ENCODE measurements at regions not wholly inside any gene's neighbourhood (a gene's known extent, or its start where the extent isn't known, plus 50 kb on each side); places are given as distances from the start of the nearest gene placed in this dataset.

- TF ChIP-seq EZH2 (IDR thresholded peaks at IDR 0.05; ENCODE audit: low read depth, unreplicated experiment) (no peak), POLR2AphosphoS5 (IDR thresholded peaks at IDR 0.05; ENCODE audit: low read depth) (no peak), EZH2phosphoT487 (IDR thresholded peaks at IDR 0.05; ENCODE audit: unreplicated experiment) (no peak)
- TF ChIP-seq, protein P1, sequence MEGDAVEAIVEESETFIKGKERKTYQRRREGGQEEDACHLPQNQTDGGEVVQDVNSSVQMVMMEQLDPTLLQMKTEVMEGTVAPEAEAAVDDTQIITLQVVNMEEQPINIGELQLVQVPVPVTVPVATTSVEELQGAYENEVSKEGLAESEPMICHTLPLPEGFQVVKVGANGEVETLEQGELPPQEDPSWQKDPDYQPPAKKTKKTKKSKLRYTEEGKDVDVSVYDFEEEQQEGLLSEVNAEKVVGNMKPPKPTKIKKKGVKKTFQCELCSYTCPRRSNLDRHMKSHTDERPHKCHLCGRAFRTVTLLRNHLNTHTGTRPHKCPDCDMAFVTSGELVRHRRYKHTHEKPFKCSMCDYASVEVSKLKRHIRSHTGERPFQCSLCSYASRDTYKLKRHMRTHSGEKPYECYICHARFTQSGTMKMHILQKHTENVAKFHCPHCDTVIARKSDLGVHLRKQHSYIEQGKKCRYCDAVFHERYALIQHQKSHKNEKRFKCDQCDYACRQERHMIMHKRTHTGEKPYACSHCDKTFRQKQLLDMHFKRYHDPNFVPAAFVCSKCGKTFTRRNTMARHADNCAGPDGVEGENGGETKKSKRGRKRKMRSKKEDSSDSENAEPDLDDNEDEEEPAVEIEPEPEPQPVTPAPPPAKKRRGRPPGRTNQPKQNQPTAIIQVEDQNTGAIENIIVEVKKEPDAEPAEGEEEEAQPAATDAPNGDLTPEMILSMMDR (conservative IDR thresholded peaks at IDR 0.05; ENCODE audit: low read depth in 2 of 2): no peak
Observed at GRCh38 chr5:112552216-112552615, 133.1 kb upstream of the EPB41L4A start.

Measured in GM23338 (cell line).